A549 (cell line): ENCODE measurements at regions not wholly inside any gene's neighbourhood (a gene's known extent, or its start where the extent isn't known, plus 50 kb on each side); places are given as distances from the start of the nearest gene placed in this dataset.

Experiments
- ATAC-seq, 2 experiments: fragments of 200-7000 bp in 1 of 2; fragments of >200 bp in 1 of 2; cut with Nextera tagmentation in 1 of 2; cut with Tn5 transposase in 1 of 2; 3 replicates each; pipeline versions ENCODE4 v1.8.0 to v1.9.1; 2018 to 2020; ENCODE audit warnings: mild to moderate bottlenecking in 1 of 2, moderate library complexity in 1 of 2
- CTCF ChIA-PET: fragments of 300-600 bp; sonication (Branson Sonifier 250); formaldehyde crosslinking; extraction: SDS; loops from one replicate; lab custom pipeline; 2021; ENCODE audit warnings: antibody characterized with exemption, inconsistent platforms; lab: Yijun Ruan, JAX
- POLR2A ChIA-PET: fragments of 350-600 bp; formaldehyde crosslinking; extraction: SDS; loops from one replicate; lab custom pipeline; 2021; ENCODE audit warnings: antibody characterized with exemption, inconsistent platforms; lab: Yijun Ruan, JAX
- DNase-seq, 2 experiments: peaks; one replicate each; pipeline versions ENCODE4 v3.0.0 to v3.0.0-alpha.2; 2011 to 2016; ENCODE audit warnings: low read depth in 1 of 2, low spot score in 1 of 2
- FAIRE-seq: peaks from 2 replicates; lab custom pipeline; 2011; peaks lifted over from hg19 to GRCh38; lab: Jason Lieb, UNC
- H3K27ac ChIP-seq, 2 experiments: fragments of >200 bp; sonication (Bioruptor Twin); formaldehyde crosslinking; 3 replicates each; pipeline ENCODE4 v1.5.1; 2016 to 2017
- H3K4me1 ChIP-seq: fragments of >200 bp; sonication (Bioruptor Twin); formaldehyde crosslinking; 3 replicates; pipeline ENCODE4 v1.6.1; 2016
- H3K4me2 ChIP-seq: fragments of >200 bp; sonication (Bioruptor Twin); formaldehyde crosslinking; 3 replicates; pipeline ENCODE4 v1.6.1; 2016
- H3K4me3 ChIP-seq: fragments of >200 bp; sonication (Bioruptor Twin); formaldehyde crosslinking; 3 replicates; pipeline ENCODE4 v1.5.1; 2016
- H3K9me3 ChIP-seq: fragments of >200 bp; sonication (Bioruptor Twin); formaldehyde crosslinking; 3 replicates; pipeline ENCODE4 v1.6.1; 2016
- CBX8 ChIP-seq: fragments of 200-600 bp; sonication (generic); IDR thresholded peaks from 2 replicates; pipeline ENCODE4 v1.6.1; 2016
- E2F6 ChIP-seq: IDR thresholded peaks from 2 replicates; pipeline ENCODE4 v1.6.1; 2012; ENCODE audit warnings: low read depth, borderline replicate concordance
- EP300 ChIP-seq, 2 experiments: fragments of >200 bp; sonication (Bioruptor Twin); formaldehyde crosslinking; IDR thresholded peaks; 2 replicates in 1 of 2; 3 replicates in 1 of 2; pipeline ENCODE4 v1.6.1; 2016 to 2017
- FOSB ChIP-seq: fragments of 250-450 bp; sonication (Bioruptor Pico); IDR thresholded peaks from 2 replicates; pipeline ENCODE4 v1.5.0; 2020; ENCODE audit warnings: mild to moderate bottlenecking, moderate library complexity
- FOSL2 ChIP-seq, 2 experiments: fragments of 450-650 bp in 1 of 2; fragments of >200 bp in 1 of 2; sonication (Bioruptor Twin) in 1 of 2; formaldehyde crosslinking; IDR thresholded peaks; 2 replicates each; pipeline versions ENCODE4 v1.5.0 to v1.6.1; 2016 to 2020; ENCODE audit warnings: mild to moderate bottlenecking in 1 of 2, moderate library complexity in 1 of 2
- FOXS1 ChIP-seq: fragments of 250-450 bp; sonication (Bioruptor Pico); IDR thresholded peaks from 2 replicates; pipeline ENCODE4 v1.5.0; 2020; ENCODE audit warnings: mild to moderate bottlenecking, moderate library complexity
- GATA3 ChIP-seq: IDR thresholded peaks from 2 replicates; pipeline ENCODE4 v1.6.1; 2012; ENCODE audit warnings: borderline replicate concordance
- HDAC2 ChIP-seq: fragments of 200-600 bp; sonication (generic); IDR thresholded peaks from 2 replicates; pipeline ENCODE4 v1.6.1; 2016
- HES2 ChIP-seq: fragments of >200 bp; sonication (Bioruptor Twin); formaldehyde crosslinking; IDR thresholded peaks from 2 replicates; pipeline ENCODE4 v1.6.1; 2016
- HOXB13 ChIP-seq: fragments of 250-450 bp; sonication (Bioruptor Pico); IDR thresholded peaks from 2 replicates; pipeline ENCODE4 v1.5.0; 2020; ENCODE audit warnings: low read depth, mild to moderate bottlenecking, moderate library complexity
- JUN ChIP-seq, 2 experiments: fragments of >200 bp; sonication (Bioruptor Twin); formaldehyde crosslinking; IDR thresholded peaks; 2 replicates in 1 of 2; 3 replicates in 1 of 2; pipeline ENCODE4 v1.6.1; 2016 to 2017
- JUNB ChIP-seq: fragments of >200 bp; sonication (Bioruptor Twin); formaldehyde crosslinking; IDR thresholded peaks from 2 replicates; pipeline ENCODE4 v1.6.1; 2016
- KDM1A ChIP-seq: fragments of 200-600 bp; sonication (generic); IDR thresholded peaks from 2 replicates; pipeline ENCODE4 v1.6.1; 2016; ENCODE audit warnings: low read depth, mild to moderate bottlenecking
- KDM5A ChIP-seq: fragments of 200-600 bp; sonication (generic); IDR thresholded peaks from 2 replicates; pipeline ENCODE4 v1.6.1; 2016; ENCODE audit warnings: antibody characterized with exemption, mild to moderate bottlenecking
- MAZ ChIP-seq: fragments of 150-350 bp; IDR thresholded peaks from 2 replicates; pipeline ENCODE4 v1.6.1; 2014; ENCODE audit warnings: antibody characterized with exemption, low read depth, low read length, borderline replicate concordance
- NPAS2 ChIP-seq: fragments of 250-450 bp; sonication (Bioruptor Pico); IDR thresholded peaks from 2 replicates; pipeline ENCODE4 v1.8.0; 2022; ENCODE audit warnings: mild to moderate bottlenecking, moderate library complexity, borderline replicate concordance
- NR3C1 ChIP-seq: fragments of >200 bp; sonication (Bioruptor Twin); formaldehyde crosslinking; IDR thresholded peaks from 3 replicates; pipeline ENCODE4 v1.6.1; 2017
- RARB ChIP-seq: fragments of 250-450 bp; sonication (Bioruptor Pico); IDR thresholded peaks from 2 replicates; pipeline ENCODE4 v1.8.0; 2021; ENCODE audit warnings: mild to moderate bottlenecking, moderate library complexity
- RCOR1 ChIP-seq: fragments of 150-350 bp; IDR thresholded peaks from 2 replicates; pipeline ENCODE4 v1.6.1; 2014; ENCODE audit warnings: antibody characterized with exemption, low read length, low read depth
- SMC3 ChIP-seq: fragments of >200 bp; sonication (Bioruptor Twin); formaldehyde crosslinking; IDR thresholded peaks from 3 replicates; pipeline ENCODE4 v1.6.1; 2018; ENCODE audit warnings: inconsistent platforms
- SREBF2 ChIP-seq: fragments of 450-650 bp; IDR thresholded peaks from 2 replicates; pipeline ENCODE4 v1.6.1; 2014; ENCODE audit warnings: mild to moderate bottlenecking, moderate library complexity
- ZSCAN20 ChIP-seq: fragments of 250-450 bp; sonication (Bioruptor Pico); IDR thresholded peaks from 2 replicates; pipeline ENCODE4 v1.8.0; 2022; ENCODE audit warnings: mild to moderate bottlenecking, moderate library complexity
- WGBS: methylation state at CpG from one replicate; pipeline ENCODE4 v1.1.6; 2017; ENCODE audit errors: missing lambda C conversion rate; 5-methylcytosine and 5-hydroxymethylcytosine counted together
- TF ChIP-seq, protein P1 (sequence below): fragments of >200 bp; sonication (Bioruptor Twin); formaldehyde crosslinking; IDR thresholded peaks from 3 replicates; pipeline ENCODE4 v1.5.1; 2016
- TF ChIP-seq, protein P2 (sequence below): fragments of >200 bp; sonication (Bioruptor Twin); formaldehyde crosslinking; IDR thresholded peaks from 3 replicates; pipeline ENCODE4 v1.6.1; 2016
- TF ChIP-seq, protein P3 (sequence below): IDR thresholded peaks from 2 replicates; pipeline ENCODE4 v1.6.1; 2012
- TF ChIP-seq, protein P4 (sequence below): fragments of 450-650 bp; IDR thresholded peaks from 2 replicates; pipeline ENCODE4 v1.6.1; 2014; ENCODE audit warnings: antibody characterized with exemption

DNA sequence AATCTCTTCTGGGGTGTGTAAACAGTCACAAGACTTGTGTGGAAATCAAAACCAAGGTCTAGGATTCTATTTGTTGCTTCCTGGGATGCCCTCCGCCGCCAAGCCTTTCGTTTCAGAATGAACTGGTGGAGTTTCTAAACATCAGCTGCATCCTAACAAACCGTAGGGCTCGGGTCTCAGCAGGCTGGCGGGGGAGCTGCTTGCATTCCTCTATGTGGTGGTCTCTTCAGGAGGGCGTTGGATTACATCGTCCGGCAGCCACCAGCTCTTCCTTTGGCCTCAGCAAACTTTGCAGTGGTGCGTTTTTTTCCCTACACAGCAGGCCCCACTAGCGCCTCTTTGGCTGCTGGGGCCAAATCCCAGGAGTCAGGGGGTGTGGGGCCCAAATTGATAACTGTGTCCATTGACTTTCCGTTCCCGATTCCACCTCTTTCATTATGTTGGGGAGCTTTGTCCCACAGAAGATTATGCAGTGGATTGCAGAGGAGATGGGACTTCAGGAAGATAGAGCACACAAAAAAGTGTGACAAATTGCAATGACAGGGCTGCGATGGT is 390.0 kb upstream of the NR2F2 start:
- Histone ChIP-seq H3K4me3 (no peak overlapping the region), H3K4me1 (no peaks in the 10 kb centered on the region), H3K27ac (no peak overlapping the region), H3K9me3 (0 out of 3 replicates have a peak, but pooled peaks cover 3% of the 10 kb centered on the region), H3K4me2 (no peak overlapping the region)
- no peak for DNase-seq
- CTCF ChIA-PET = no interaction called here
- POLR2A ChIA-PET = no interaction called here
- 66% methylated on average over 14 of the region's 14 CpGs for WGBS
- FAIRE-seq = no peak
- TF ChIP-seq RCOR1 (no peak), SREBF2 (no peak), FOXS1 (CRISPR knock-in tag) (no peak), KDM1A (no peak), EP300 (IDR thresholded peaks at IDR 0.05) (no peak), HES2 (no peak), E2F6 (no peak), KDM5A (no peak), NR3C1 (no peak), JUN (IDR thresholded peaks at IDR 0.05) (no peak), HOXB13 (no peak), HDAC2 (no peak), JUNB (no peak), ZSCAN20 (no peak)
- TF ChIP-seq, protein P1, sequence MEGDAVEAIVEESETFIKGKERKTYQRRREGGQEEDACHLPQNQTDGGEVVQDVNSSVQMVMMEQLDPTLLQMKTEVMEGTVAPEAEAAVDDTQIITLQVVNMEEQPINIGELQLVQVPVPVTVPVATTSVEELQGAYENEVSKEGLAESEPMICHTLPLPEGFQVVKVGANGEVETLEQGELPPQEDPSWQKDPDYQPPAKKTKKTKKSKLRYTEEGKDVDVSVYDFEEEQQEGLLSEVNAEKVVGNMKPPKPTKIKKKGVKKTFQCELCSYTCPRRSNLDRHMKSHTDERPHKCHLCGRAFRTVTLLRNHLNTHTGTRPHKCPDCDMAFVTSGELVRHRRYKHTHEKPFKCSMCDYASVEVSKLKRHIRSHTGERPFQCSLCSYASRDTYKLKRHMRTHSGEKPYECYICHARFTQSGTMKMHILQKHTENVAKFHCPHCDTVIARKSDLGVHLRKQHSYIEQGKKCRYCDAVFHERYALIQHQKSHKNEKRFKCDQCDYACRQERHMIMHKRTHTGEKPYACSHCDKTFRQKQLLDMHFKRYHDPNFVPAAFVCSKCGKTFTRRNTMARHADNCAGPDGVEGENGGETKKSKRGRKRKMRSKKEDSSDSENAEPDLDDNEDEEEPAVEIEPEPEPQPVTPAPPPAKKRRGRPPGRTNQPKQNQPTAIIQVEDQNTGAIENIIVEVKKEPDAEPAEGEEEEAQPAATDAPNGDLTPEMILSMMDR = no peak
- TF ChIP-seq, protein P2, sequence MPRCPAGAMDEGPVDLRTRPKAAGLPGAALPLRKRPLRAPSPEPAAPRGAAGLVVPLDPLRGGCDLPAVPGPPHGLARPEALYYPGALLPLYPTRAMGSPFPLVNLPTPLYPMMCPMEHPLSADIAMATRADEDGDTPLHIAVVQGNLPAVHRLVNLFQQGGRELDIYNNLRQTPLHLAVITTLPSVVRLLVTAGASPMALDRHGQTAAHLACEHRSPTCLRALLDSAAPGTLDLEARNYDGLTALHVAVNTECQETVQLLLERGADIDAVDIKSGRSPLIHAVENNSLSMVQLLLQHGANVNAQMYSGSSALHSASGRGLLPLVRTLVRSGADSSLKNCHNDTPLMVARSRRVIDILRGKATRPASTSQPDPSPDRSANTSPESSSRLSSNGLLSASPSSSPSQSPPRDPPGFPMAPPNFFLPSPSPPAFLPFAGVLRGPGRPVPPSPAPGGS = no peak
- TF ChIP-seq, protein P3, sequence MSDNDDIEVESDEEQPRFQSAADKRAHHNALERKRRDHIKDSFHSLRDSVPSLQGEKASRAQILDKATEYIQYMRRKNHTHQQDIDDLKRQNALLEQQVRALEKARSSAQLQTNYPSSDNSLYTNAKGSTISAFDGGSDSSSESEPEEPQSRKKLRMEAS = no peak
- ATAC-seq = no peak

DNA sequence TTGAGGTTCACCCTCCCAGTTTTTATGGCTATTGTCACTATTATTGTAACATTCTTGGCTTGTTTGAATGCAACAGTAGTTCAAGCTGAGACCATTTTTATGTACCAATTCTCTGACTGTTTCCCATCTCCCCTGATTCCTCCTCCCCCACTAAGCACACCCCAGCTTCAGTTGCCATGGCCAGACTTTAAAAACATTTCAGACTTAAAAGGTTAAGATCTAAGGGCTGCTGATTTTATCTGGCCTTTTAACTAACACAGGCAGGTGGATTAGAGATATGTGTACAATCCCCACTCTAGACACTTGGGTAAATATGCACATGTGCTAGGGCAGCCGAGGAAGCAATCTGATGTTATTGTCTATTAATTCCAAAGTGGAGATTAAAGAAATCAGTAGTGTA is 386.3 kb upstream of the NR2F2 start:
- Histone ChIP-seq H3K4me3 (no peak overlapping the region), H3K27ac (no peak overlapping the region), H3K4me2 (no peak overlapping the region), H3K4me1 (no peaks in the 10 kb centered on the region), H3K9me3 (0 out of 3 replicates have a peak, but pooled peaks cover 3% of the 10 kb centered on the region)
- FAIRE-seq (no peak), DNase-seq (no peak), ATAC-seq (no peak)
- 11% methylated on average over 1 of the region's 1 CpG for WGBS
- POLR2A ChIA-PET = no interaction called here
- TF ChIP-seq, protein P1 = no peak
- TF ChIP-seq SMC3 (no peak), GATA3 (no peak), NPAS2 (no peak), CBX8 (no peak), FOSL2 (IDR thresholded peaks at IDR 0.05) (no peak), FOSL2 (CRISPR knock-in tag; IDR thresholded peaks at IDR 0.05) (no peak), FOSB (CRISPR knock-in tag) (no peak), MAZ (no peak), RARB (no peak), FOXS1 (CRISPR knock-in tag) (no peak), JUNB (no peak), RCOR1 (no peak)
- TF ChIP-seq, protein P4, sequence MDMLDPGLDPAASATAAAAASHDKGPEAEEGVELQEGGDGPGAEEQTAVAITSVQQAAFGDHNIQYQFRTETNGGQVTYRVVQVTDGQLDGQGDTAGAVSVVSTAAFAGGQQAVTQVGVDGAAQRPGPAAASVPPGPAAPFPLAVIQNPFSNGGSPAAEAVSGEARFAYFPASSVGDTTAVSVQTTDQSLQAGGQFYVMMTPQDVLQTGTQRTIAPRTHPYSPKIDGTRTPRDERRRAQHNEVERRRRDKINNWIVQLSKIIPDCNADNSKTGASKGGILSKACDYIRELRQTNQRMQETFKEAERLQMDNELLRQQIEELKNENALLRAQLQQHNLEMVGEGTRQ = no peak
- TF ChIP-seq, all 56 proteins: peak for 0
- CTCF ChIA-PET = no interaction called here
